ENCODE measurements at regions not wholly inside any gene's neighbourhood (a gene's known extent, or its start where the extent isn't known, plus 50 kb on each side); places are given as distances from the start of the nearest gene placed in this dataset.

- DNase-seq, result no peak
- TF ChIP-seq CTCF (IDR thresholded peaks at IDR 0.05), result no peak
- no peak for TF ChIP-seq POLR2A (IDR thresholded peaks at IDR 0.05)
- intact Hi-C loops (cut with DNase I; ENCODE audit: low total_unique reads), result no loop called here
Measured at GRCh38 chr16:55248494-55248893, 75.5 kb upstream of the IRX6 start.

GRCh38 chr16:55249361-55249760, 74.6 kb upstream of the IRX6 start:
- Histone ChIP-seq H3K27me3 (no peaks in the 10 kb centered on the region), H3K9me3 (no peaks in the 10 kb centered on the region), H3K4me3 (no peak overlapping the region), H3K27ac (no peak overlapping the region), H3K36me3 (ENCODE audit: low read depth, missing control alignments) (no peaks in the 10 kb centered on the region), H3K4me1 (no peaks in the 10 kb centered on the region)
- no peak for TF ChIP-seq POLR2A (IDR thresholded peaks at IDR 0.05)
- no peak for TF ChIP-seq CTCF (IDR thresholded peaks at IDR 0.05)
- intact Hi-C loops (cut with DNase I; ENCODE audit: low total_unique reads), result no loop called here
- 92 to 94% methylated on average over 2 of the region's 2 CpGs for WGBS, 2 donors
- DNase-seq, result no peak

More at GRCh38 chr16:55248494-55248893, 75.5 kb upstream of the IRX6 start:
- Histone ChIP-seq H3K4me3 (no peak overlapping the region), H3K4me1 (no peaks in the 10 kb centered on the region), H3K36me3 (ENCODE audit: low read depth, missing control alignments) (no peaks in the 10 kb centered on the region), H3K9me3 (no peaks in the 10 kb centered on the region), H3K27ac (no peak overlapping the region), H3K27me3 (no peaks in the 10 kb centered on the region)
- WGBS, 2 donors, result 43 to 46% methylated on average over 8 of the region's 8 CpGs

GRCh38 chr16:55249936-55250335, 74.1 kb upstream of the IRX6 start:
- H3K9me3 ChIP-seq, result no peaks in the 10 kb centered on the region
- 65 to 83% methylated on average over 1 of the region's 1 CpG for WGBS, 2 donors

GRCh38 chr16:55250701-55251100, 73.3 kb upstream of the IRX6 start:
- Histone ChIP-seq H3K9me3 (no peaks in the 10 kb centered on the region), H3K27ac (no peak overlapping the region), H3K4me3 (no peak overlapping the region), H3K4me1 (no peaks in the 10 kb centered on the region), H3K27me3 (no peaks in the 10 kb centered on the region), H3K36me3 (ENCODE audit: low read depth, missing control alignments) (no peaks in the 10 kb centered on the region)
- 67 to 70% methylated on average over 1 of the region's 1 CpG for WGBS, 2 donors
- intact Hi-C loops (cut with DNase I; ENCODE audit: low total_unique reads), result no loop called here
- TF ChIP-seq CTCF (IDR thresholded peaks at IDR 0.05) (no peak), POLR2A (IDR thresholded peaks at IDR 0.05) (no peak)
- no peak for DNase-seq

More at GRCh38 chr16:55249936-55250335, 74.1 kb upstream of the IRX6 start:
- H3K4me3 ChIP-seq, result no peak overlapping the region
- no peak for DNase-seq
- H3K4me1 ChIP-seq, result no peaks in the 10 kb centered on the region
- H3K27ac ChIP-seq, result no peak overlapping the region
- intact Hi-C loops (cut with DNase I; ENCODE audit: low total_unique reads), result no loop called here
- no peaks in the 10 kb centered on the region for H3K36me3 ChIP-seq (ENCODE audit: low read depth, missing control alignments)
- TF ChIP-seq POLR2A (IDR thresholded peaks at IDR 0.05) (no peak), CTCF (IDR thresholded peaks at IDR 0.05) (no peak)
- H3K27me3 ChIP-seq, result no peaks in the 10 kb centered on the region

GRCh38 chr16:55251151-55251550, 72.9 kb upstream of the IRX6 start:
- intact Hi-C loops (cut with DNase I; ENCODE audit: low total_unique reads), result no loop called here
- Histone ChIP-seq H3K36me3 (ENCODE audit: low read depth, missing control alignments) (no peaks in the 10 kb centered on the region), H3K27ac (no peak overlapping the region), H3K4me1 (no peaks in the 10 kb centered on the region), H3K27me3 (no peaks in the 10 kb centered on the region), H3K4me3 (no peak overlapping the region), H3K9me3 (no peaks in the 10 kb centered on the region)
- 85 to 93% methylated on average over 2 of the region's 2 CpGs for WGBS, 2 donors
- no peak for DNase-seq
- no peak for TF ChIP-seq CTCF (IDR thresholded peaks at IDR 0.05)
- no peak for TF ChIP-seq POLR2A (IDR thresholded peaks at IDR 0.05)

Data from testis (tissue), 2 donors.